Activated naive CD8-positive, alpha-beta T cell treated with anti-CD3 and anti-CD28 coated beads for 36 hours (primary cell): ENCODE measurements at regions not wholly inside any gene's neighbourhood (a gene's known extent, or its start where the extent isn't known, plus 50 kb on each side); places are given as distances from the start of the nearest gene placed in this dataset.

Experiments
- DNase-seq: peaks from one replicate; pipeline ENCODE4 v3.0.0; 2021
- H3K27ac Mint-ChIP-seq: one replicate; pipeline ENCODE4 v1.8.0; 2022; ENCODE audit warnings: mild to moderate bottlenecking, moderate library complexity, mixed read lengths
- H3K27me3 Mint-ChIP-seq: one replicate; pipeline ENCODE4 v1.8.0; 2022; ENCODE audit warnings: mild to moderate bottlenecking, mixed read lengths
- H3K36me3 Mint-ChIP-seq: one replicate; pipeline ENCODE4 v1.8.0; 2021; ENCODE audit warnings: mild to moderate bottlenecking, mixed read lengths
- H3K4me1 Mint-ChIP-seq: one replicate; pipeline ENCODE4 v1.8.0; 2021; ENCODE audit warnings: mixed read lengths
- H3K4me3 Mint-ChIP-seq: one replicate; pipeline ENCODE4 v1.8.0; 2022; ENCODE audit warnings: mild to moderate bottlenecking, moderate library complexity, mixed read lengths
- H3K9me3 Mint-ChIP-seq: one replicate; pipeline ENCODE4 v1.8.0; 2022; ENCODE audit warnings: mixed read lengths

DNA sequence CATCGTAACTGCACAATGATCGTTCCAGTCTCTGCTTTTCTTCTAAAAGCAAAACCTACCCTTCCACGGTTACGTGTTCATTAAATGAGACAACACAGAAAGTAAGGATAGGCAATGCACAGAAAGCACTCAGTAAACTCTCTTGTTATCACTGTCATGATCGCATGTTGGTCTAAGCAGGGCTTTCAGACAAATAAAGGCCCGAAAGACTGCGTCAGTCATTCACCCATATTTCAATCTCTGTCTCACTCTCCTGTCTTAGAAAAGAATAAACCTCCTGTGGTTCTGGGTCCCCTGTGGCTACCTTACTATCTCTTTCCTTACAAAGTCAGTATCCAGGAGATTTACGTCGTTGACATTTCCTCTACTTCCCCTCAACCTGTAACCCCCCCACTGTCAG is 160.9 kb downstream of the VAPA start:
- H3K27me3 Mint-ChIP-seq, result no peaks in the 10 kb centered on the region
- no peak for DNase-seq
- H3K27ac Mint-ChIP-seq, result no peak overlapping the region
- H3K36me3 Mint-ChIP-seq, result no peaks in the 10 kb centered on the region
- H3K9me3 Mint-ChIP-seq, result no peaks in the 10 kb centered on the region
- peaks cover 5% of the 10 kb centered on the region for H3K4me1 Mint-ChIP-seq
- H3K4me3 Mint-ChIP-seq, result no peak overlapping the region

DNA sequence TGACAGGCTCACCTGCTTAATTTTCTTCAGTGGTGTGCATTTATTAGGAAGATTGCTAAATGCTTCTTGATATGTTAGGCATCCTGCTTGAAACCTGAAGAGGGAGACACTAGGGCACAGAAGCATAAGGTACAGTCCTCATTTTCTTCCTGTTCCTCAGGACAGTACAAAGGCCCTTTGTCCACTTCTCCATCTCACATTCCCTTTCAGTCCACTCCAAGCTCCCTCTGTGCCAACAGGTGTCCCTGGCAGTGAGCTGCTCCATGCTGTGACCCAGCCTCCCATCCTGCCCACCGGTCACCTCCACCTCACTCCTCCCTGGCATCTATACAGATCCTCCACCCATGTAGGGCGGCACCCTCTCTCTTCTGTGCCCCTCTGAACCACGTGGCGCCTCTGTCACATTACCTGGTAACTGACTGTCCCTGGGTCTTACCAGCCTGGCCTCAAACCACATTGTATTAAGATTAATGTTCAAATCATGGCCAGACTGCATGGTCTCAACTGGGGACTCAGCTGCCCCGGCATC is 162.8 kb downstream of the VAPA start:
- H3K4me3 Mint-ChIP-seq, result no peak overlapping the region
- peaks cover 5% of the 10 kb centered on the region for H3K9me3 Mint-ChIP-seq
- peaks cover 5% of the 10 kb centered on the region for H3K4me1 Mint-ChIP-seq
- DNase-seq, result no peak
- H3K27ac Mint-ChIP-seq, result no peak overlapping the region
- H3K36me3 Mint-ChIP-seq, result no peaks in the 10 kb centered on the region
- H3K27me3 Mint-ChIP-seq, result no peaks in the 10 kb centered on the region

DNA sequence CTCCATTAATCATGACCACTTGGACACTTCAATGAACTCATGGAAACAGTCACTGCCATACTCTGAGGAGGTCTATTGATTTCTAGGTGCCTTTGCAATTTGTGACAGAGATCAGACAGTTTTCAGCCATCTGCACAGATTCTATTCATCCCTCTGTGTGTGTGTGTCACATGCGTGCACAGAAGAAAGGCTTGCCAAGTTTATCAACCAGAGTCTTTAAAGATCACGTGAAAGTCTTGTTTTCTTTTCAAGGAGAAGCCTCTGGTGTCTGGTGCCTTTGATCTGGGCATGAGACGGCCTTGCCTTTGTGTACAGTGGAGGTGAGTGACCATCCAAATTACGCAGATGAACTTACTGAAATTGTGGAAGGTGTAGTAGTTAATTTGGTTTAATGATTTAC is 164.2 kb downstream of the VAPA start:
- Mint-ChIP-seq H3K27ac (no peak overlapping the region), H3K4me3 (no peak overlapping the region)

DNA sequence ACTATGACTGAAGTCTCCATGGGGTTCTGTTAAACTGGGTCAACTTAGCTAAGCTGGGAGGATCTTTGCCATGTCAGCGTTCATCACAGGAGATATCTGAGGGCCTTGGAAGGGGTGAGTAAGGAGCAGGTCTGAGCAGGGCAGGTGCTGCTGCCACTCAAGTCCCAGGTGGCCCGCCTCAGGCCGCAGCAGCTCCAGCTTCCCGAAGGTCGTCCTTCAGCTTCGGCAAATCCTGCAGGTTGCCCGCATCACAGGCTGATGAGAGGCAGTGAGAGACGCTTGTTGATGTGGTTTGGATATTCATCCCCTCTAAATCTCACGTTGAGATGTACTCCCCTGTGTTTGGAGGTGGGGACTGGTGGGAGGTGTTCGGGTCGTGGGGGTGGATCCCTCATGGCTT is 166.6 kb downstream of the VAPA start:
- Mint-ChIP-seq H3K36me3 (no peaks in the 10 kb centered on the region), H3K4me1 (peaks cover under 1% of the 10 kb centered on the region), H3K27me3 (no peaks in the 10 kb centered on the region), H3K27ac (no peak overlapping the region), H3K9me3 (peaks cover 18% of the 10 kb centered on the region), H3K4me3 (no peak overlapping the region)
- DNase-seq, result no peak

More for the DNA sequence above, 164.2 kb downstream of the VAPA start:
- no peaks in the 10 kb centered on the region for H3K27me3 Mint-ChIP-seq
- H3K36me3 Mint-ChIP-seq, result no peaks in the 10 kb centered on the region
- peaks cover 5% of the 10 kb centered on the region for H3K4me1 Mint-ChIP-seq
- no peak for DNase-seq
- H3K9me3 Mint-ChIP-seq, result peaks cover 11% of the 10 kb centered on the region

DNA sequence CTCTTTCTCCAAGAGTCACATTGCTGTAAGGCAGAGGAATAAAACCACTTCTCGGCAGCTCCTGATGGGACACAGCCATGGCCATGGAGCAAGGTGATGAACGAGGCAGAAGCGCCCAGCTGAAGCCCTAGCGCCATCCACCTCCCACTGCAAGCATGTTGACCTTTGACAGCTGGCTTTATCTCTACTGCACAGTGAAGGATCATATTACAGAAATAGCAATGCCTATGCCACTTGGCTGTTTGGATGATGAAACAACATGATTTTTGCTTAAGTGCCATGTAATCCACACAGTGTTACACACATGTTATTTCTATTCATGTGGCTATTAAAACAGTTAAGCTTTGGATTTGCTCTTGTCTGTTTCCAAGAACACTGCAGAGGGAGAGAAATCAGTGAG is 167.7 kb downstream of the VAPA start:
- Mint-ChIP-seq H3K36me3 (no peaks in the 10 kb centered on the region), H3K9me3 (peaks cover 18% of the 10 kb centered on the region), H3K4me3 (no peak overlapping the region), H3K27ac (no peak overlapping the region), H3K27me3 (no peaks in the 10 kb centered on the region), H3K4me1 (peaks cover 2% of the 10 kb centered on the region)
- no peak for DNase-seq

DNA sequence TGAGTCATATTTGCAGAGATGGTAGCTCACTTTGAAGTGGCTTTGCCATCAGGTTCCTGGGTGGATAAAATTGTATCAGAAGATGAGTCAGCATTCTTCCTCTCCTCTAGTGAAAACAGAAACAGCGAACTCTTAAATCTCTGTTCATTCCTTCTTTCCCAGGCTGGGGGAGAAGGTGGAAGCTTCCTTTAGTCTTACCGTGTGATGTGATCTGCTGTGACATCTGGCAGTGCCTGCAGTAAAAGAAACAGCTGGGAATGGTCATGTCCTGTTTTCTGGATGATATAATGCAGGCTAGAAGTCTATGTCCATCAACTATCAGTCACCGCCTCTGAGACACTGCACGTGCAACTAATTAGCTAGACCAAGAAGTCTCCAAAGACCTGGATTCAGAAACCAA is 171.6 kb downstream of the VAPA start:
- DNase-seq, result no peak
- Mint-ChIP-seq H3K27ac (no peak overlapping the region), H3K27me3 (no peaks in the 10 kb centered on the region), H3K36me3 (no peaks in the 10 kb centered on the region), H3K4me1 (peaks cover 2% of the 10 kb centered on the region), H3K9me3 (peaks cover 18% of the 10 kb centered on the region), H3K4me3 (no peak overlapping the region)

DNA sequence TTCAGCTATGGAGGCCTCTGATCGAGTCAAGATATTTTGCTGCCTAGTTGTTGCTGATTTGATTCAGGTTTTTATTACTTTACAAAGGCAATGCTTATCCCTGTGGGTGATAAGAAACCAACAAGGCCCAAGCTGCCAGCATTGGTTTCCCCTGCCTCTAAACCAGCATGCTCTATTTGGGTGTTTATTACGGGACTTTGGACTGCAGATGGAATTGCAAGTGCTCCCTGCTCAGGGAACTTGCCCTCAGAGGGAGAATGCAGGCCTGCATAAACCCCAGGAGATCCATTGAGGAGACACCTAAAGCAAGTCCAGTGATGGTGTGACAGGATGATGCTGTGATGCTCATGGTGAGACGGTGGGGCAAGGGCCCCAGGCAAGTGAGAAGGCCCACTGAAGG is 172.1 kb downstream of the VAPA start:
- Mint-ChIP-seq H3K27me3 (no peaks in the 10 kb centered on the region), H3K4me3 (no peak overlapping the region), H3K4me1 (peaks cover 2% of the 10 kb centered on the region), H3K27ac (no peak overlapping the region), H3K9me3 (peaks cover 15% of the 10 kb centered on the region), H3K36me3 (no peaks in the 10 kb centered on the region)
- DNase-seq, result no peak

DNA sequence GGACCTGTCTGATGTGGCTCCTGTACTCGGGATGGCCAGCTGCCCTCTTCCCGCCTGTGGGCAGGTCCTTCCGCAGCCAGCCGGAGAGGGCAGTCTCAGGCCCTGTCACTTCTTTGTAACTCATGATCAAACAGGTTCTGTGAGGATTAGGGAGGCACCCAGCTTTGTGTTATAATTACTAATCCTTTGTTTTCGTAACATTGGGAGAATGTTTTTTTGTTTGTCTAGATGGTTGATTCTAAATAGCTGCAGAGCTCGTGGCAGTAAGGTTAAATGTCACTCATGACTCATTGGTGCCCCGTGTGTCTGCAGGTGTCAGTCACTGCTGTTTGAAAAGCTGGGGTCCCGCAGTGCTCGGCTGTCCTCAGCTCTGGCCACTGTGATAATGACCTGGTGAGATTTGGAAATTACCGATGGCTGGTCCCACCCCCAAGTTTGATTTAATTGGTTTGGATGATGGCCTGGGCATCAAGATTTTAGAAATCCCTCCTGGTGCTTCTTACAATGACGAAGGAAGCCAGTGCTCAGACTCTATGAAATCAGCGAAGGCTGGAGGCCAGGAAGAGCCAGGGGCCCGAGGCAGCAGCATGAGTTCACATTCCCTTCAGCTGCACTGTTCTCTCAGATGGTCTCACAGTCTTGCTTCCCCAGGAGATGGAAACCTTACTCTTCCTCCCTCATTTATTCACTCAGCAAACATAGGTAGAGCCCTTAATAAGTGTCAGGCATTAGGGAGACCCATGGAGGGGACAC is 172.8 kb downstream of the VAPA start:
- no peak overlapping the region for H3K27ac Mint-ChIP-seq
- H3K4me3 Mint-ChIP-seq, result no peak overlapping the region
- peaks cover 12% of the 10 kb centered on the region for H3K9me3 Mint-ChIP-seq
- DNase-seq, result no peak
- H3K4me1 Mint-ChIP-seq, result peaks cover 2% of the 10 kb centered on the region
- no peaks in the 10 kb centered on the region for H3K27me3 Mint-ChIP-seq
- no peaks in the 10 kb centered on the region for H3K36me3 Mint-ChIP-seq

DNA sequence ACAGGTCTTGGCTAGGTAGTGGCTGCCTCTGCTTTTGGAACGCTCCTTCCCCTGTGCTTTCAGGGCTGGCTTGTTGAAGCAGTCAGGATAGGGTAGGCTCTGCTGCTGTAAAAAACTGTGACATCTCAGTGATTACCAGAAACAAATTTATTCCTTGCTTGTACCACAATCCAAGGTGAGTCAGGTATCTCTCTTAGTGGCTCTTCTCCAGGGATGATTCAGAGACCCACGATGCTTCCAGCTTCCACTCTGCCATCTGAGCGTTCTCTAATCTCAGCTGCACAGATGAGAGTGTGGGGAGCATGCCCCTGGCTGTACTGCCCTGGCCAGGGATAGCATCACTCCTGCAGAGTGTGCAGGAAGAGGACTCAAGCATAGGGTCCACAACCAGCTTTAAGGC is 174.9 kb downstream of the VAPA start:
- Mint-ChIP-seq H3K27me3 (no peaks in the 10 kb centered on the region), H3K27ac (no peak overlapping the region), H3K9me3 (peaks cover 5% of the 10 kb centered on the region), H3K4me1 (peaks cover 2% of the 10 kb centered on the region), H3K36me3 (no peaks in the 10 kb centered on the region), H3K4me3 (no peak overlapping the region)
- no peak for DNase-seq

DNA sequence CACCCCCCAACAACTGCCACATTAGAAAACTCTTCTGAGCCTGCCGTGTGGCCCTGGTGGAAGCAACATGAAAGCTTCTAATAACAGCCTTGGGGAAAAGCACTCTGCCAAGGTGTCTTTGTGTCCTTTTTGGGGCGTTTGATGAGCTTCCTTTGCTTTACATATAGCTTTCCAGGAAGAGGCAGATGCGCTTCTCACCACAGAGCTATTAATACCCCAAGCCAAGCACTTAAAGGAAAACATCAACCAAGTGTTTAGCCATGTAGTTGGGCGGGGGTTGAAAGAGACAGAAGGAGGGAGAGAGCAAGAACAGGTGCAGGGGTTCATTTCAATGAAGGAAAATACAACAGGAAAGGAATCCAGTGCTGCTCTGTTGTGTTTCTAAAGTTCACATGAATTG is 176.1 kb downstream of the VAPA start:
- DNase-seq, result no peak
- Mint-ChIP-seq H3K36me3 (no peaks in the 10 kb centered on the region), H3K27ac (no peak overlapping the region), H3K9me3 (no peaks in the 10 kb centered on the region), H3K4me3 (no peak overlapping the region), H3K4me1 (peaks cover 2% of the 10 kb centered on the region), H3K27me3 (no peaks in the 10 kb centered on the region)

DNA sequence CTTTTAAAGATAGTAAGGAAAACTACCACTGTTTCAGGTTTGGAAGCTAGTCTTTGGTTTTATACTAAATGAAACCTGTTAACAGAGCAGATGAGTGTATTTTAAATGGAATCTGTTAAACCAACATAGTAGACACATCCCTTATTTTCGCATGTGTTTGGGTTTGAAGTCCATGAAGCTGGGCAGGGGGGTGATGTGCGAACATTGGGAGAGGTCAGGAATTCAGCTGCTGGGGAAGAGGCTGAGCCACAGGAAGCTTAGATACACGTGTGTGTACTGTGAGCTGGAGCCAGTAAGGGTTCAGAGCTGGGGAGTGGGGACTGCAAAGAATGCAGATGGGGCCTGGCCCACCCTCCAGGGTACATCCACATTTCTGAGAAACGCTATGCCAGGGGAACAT is 176.9 kb downstream of the VAPA start:
- H3K27me3 Mint-ChIP-seq, result no peaks in the 10 kb centered on the region
- no peaks in the 10 kb centered on the region for H3K36me3 Mint-ChIP-seq
- H3K4me3 Mint-ChIP-seq, result no peak overlapping the region
- H3K27ac Mint-ChIP-seq, result no peak overlapping the region
- H3K4me1 Mint-ChIP-seq, result no peaks in the 10 kb centered on the region
- DNase-seq, result no peak
- H3K9me3 Mint-ChIP-seq, result no peaks in the 10 kb centered on the region

DNA sequence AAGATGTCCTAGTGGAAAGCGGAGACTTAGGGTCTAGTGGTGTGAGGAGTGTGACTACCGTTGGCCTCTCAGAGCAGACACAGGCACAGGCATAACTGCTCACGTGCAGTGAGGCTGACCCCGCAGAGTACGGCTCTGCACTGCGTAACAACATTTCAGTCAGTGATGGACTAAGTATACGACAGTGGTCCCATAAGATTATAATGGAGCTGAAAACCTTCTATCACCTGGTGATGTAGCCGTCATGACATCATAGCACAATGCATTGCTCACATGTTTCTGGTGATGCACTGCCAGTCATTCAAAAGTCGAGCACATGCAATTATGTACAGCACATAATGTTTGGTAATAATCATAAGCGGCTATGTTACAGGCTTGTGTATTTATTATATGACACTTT is 179.6 kb downstream of the VAPA start:
- Mint-ChIP-seq H3K27me3 (no peaks in the 10 kb centered on the region), H3K4me1 (no peaks in the 10 kb centered on the region), H3K9me3 (no peaks in the 10 kb centered on the region), H3K27ac (no peak overlapping the region), H3K4me3 (no peak overlapping the region), H3K36me3 (no peaks in the 10 kb centered on the region)
- no peak for DNase-seq

DNA sequence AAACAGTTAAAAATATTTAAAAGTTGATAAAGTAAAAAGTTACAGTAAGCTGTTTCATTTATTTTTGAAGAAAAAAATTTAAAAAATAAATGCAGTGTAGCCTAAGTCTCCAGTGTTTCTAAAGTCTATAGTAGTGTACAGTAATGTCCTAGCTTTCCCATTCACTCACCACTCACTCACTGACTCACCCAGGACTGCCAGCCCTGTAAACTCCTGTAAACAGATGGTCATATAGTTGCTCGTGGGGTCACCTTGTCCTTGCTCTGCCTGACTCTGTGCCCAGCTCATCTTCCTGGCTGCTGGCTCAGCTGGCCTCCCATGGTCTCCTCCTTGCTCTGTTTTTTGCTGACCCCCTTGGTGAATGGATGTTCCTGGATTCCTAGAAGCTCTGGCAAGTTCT is 180.3 kb downstream of the VAPA start:
- no peaks in the 10 kb centered on the region for H3K27me3 Mint-ChIP-seq
- no peak overlapping the region for H3K4me3 Mint-ChIP-seq
- no peak overlapping the region for H3K27ac Mint-ChIP-seq
- H3K9me3 Mint-ChIP-seq, result no peaks in the 10 kb centered on the region
- no peak for DNase-seq
- no peaks in the 10 kb centered on the region for H3K4me1 Mint-ChIP-seq
- no peaks in the 10 kb centered on the region for H3K36me3 Mint-ChIP-seq

DNA sequence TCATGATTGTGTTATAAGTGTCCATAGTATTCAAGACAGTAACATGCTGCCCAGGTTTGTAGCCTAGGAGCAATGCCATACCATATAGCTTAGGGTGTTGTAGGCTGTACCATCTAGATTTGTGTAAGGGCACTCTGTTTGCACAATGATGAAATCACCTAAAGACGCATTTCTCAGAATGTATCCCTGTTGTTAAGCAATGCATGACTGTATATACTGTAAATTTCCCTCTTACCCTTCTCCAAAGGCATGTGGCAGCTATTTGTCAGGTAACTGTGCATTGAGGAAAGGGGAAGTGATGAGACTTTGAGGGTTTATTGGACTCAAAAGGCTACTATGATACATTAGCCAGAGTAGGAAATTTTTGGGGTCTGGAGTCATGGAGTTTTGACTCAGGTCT is 180.8 kb downstream of the VAPA start:
- H3K36me3 Mint-ChIP-seq, result no peaks in the 10 kb centered on the region
- no peak for DNase-seq
- no peaks in the 10 kb centered on the region for H3K9me3 Mint-ChIP-seq
- no peaks in the 10 kb centered on the region for H3K4me1 Mint-ChIP-seq
- H3K27me3 Mint-ChIP-seq, result no peaks in the 10 kb centered on the region
- no peak overlapping the region for H3K4me3 Mint-ChIP-seq
- H3K27ac Mint-ChIP-seq, result no peak overlapping the region

DNA sequence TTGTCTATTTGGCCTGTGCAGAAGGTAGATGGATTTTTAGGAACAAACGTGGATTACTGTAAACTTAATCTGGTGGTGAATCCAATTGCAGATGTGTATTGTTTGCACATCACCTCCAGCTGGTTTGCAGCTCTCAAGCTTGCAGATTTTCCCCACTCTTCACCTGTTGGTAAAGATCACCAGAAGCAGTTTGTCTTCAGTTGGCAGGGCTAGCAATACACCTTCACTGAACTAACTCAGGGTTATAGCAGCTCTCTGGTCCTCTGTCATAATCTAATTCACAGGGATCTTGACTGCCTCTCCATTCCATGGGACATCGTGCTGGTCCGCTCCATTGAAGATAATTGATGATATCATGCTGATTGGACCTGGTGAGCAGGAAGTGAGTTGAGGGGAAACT is 181.5 kb downstream of the VAPA start:
- H3K27ac Mint-ChIP-seq, result no peak overlapping the region
- no peaks in the 10 kb centered on the region for H3K36me3 Mint-ChIP-seq
- no peak for DNase-seq

DNA sequence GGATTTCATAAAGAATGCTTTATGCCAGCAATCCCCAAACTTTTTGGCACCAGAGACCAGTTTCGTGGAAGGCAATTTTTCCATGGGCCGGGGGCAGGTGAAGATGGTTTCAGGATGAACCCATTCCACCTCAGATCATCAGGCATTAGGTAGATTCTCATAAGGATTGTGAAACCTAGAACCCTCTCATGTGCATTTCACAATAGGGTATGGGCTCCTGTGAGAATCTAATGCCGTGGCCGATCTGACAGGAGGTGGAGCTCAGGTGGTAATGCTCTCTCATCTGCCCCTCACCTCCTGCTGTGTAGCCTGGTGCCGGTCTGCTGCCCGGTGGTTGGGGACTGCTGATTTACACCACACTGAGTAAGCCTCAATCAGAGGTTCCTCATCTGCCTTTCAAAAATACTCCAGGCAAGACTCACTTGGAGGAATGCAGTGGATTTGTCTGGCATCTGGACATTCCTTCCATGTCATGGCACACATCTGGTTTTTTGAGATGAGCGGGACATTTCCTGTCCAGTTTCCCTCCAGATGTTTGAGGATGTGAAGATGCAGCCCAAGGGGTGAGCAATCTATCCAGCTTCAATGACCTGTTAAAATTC is 185.8 kb downstream of the VAPA start:
- Mint-ChIP-seq H3K4me3 (no peak overlapping the region), H3K27ac (no peak overlapping the region), H3K4me1 (no peaks in the 10 kb centered on the region), H3K27me3 (no peaks in the 10 kb centered on the region), H3K9me3 (no peaks in the 10 kb centered on the region), H3K36me3 (no peaks in the 10 kb centered on the region)
- DNase-seq, result no peak

More for the DNA sequence above, 181.5 kb downstream of the VAPA start:
- Mint-ChIP-seq H3K27me3 (no peaks in the 10 kb centered on the region), H3K4me3 (no peak overlapping the region), H3K9me3 (no peaks in the 10 kb centered on the region), H3K4me1 (no peaks in the 10 kb centered on the region)
